OCI-LY7 (cell line): ENCODE measurements at regions not wholly inside any gene's neighbourhood (a gene's known extent, or its start where the extent isn't known, plus 50 kb on each side); places are given as distances from the start of the nearest gene placed in this dataset.

Source experiments
- CTCF ChIP-seq: fragments of 200-600 bp; sonication (generic); conservative IDR thresholded peaks from 2 replicates; pipeline ENCODE4 v1.5.1; 2014; ENCODE audit warnings: mild to moderate bottlenecking, antibody characterized with exemption, low read length, moderate library complexity, mixed read lengths
- EZH2phosphoT487 ChIP-seq: fragments of 200-600 bp; sonication (generic); IDR thresholded peaks from 2 replicates; pipeline ENCODE4 v1.6.1; 2018; ENCODE audit warnings: low read depth, borderline replicate concordance, mild to moderate bottlenecking, mixed run types, antibody characterized with exemption, low read length, moderate library complexity, mixed read lengths

- TF ChIP-seq CTCF = no peak
- no peak for TF ChIP-seq EZH2phosphoT487
Measured at GRCh38 chr2:16050261-16050907, 110.0 kb downstream of the MYCN start.
